IMR-90 (cell line): ENCODE measurements at regions not wholly inside any gene's neighbourhood (a gene's known extent, or its start where the extent isn't known, plus 50 kb on each side); places are given as distances from the start of the nearest gene placed in this dataset.

Experiments
- ATAC-seq: fragments of 200-7000 bp; cut with Tn5 transposase; 2 replicates; pipeline ENCODE4 v1.9.1; 2020; ENCODE audit warnings: low read depth, mild to moderate bottlenecking, moderate library complexity
- BruUV-seq: library from RNA; stranded (reverse); fragments of 400-500 nt; replicated peaks from 2 replicates; lab custom pipeline; 2021; lab: Mats Ljungman, UMichigan
- CTCF ChIA-PET: fragments of 300-600 bp; formaldehyde crosslinking; extraction: SDS; loops from one replicate; lab custom pipeline; 2021; ENCODE audit warnings: antibody characterized with exemption; lab: Yijun Ruan, JAX
- POLR2A ChIA-PET: fragments of 300-600 bp; sonication (Branson Sonifier 250); formaldehyde crosslinking; loops from one replicate; lab custom pipeline; 2022; ENCODE audit warnings: antibody characterized with exemption; ENCODE audit not compliant: unreplicated experiment; lab: Charles Lee
- DNase-seq: peaks from one replicate; pipeline ENCODE4 v3.0.0; 2013
- H2AFZ ChIP-seq: replicated peaks from 2 replicates; pipeline ENCODE3; 2013; ENCODE audit warnings: low read length, mild to moderate bottlenecking; ENCODE audit not compliant: poor library complexity
- H2AK5ac ChIP-seq: 2 replicates; pipeline ENCODE4 v1.6.1; 2013; ENCODE audit warnings: low read depth, low read length, inconsistent platforms
- H2AK9ac ChIP-seq: replicated peaks from 2 replicates; pipeline ENCODE3; 2013; ENCODE audit warnings: mild to moderate bottlenecking, low read depth, low read length, moderate library complexity; ENCODE audit not compliant: poor library complexity
- H2BK120ac ChIP-seq: 2 replicates; pipeline ENCODE4 v1.6.1; 2013; ENCODE audit warnings: low read depth, low read length, inconsistent platforms
- H2BK15ac ChIP-seq: 3 replicates; pipeline ENCODE4 v1.6.1; 2013; ENCODE audit warnings: low read depth, low read length, inconsistent platforms
- H2BK20ac ChIP-seq: 2 replicates; pipeline ENCODE4 v1.6.1; 2013; ENCODE audit warnings: low read depth, mild to moderate bottlenecking, inconsistent platforms, low read length, moderate library complexity
- H2BK5ac ChIP-seq: 2 replicates; pipeline ENCODE4 v1.6.1; 2013; ENCODE audit warnings: mild to moderate bottlenecking, low read depth, low read length, inconsistent platforms; ENCODE audit not compliant: poor library complexity, severe bottlenecking
- H3K14ac ChIP-seq: replicated peaks from 2 replicates; pipeline ENCODE4 v1.6.1; 2013; ENCODE audit warnings: low read depth, low read length, inconsistent platforms
- H3K18ac ChIP-seq: 2 replicates; pipeline ENCODE4 v1.6.1; 2013; ENCODE audit warnings: low read depth, low read length, control low read depth
- H3K23ac ChIP-seq: 2 replicates; pipeline ENCODE4 v1.6.1; 2013; ENCODE audit warnings: low read depth, low read length, inconsistent platforms
- H3K27ac ChIP-seq: 2 replicates; pipeline ENCODE4 v1.5.1; 2013; ENCODE audit warnings: mild to moderate bottlenecking, control low read depth, low read length; ENCODE audit not compliant: insufficient read depth
- H3K27me3 ChIP-seq: 2 replicates; pipeline ENCODE4 v1.6.1; 2013; ENCODE audit warnings: low read length; ENCODE audit not compliant: control insufficient read depth, insufficient read depth
- H3K36me3 ChIP-seq: 2 replicates; pipeline ENCODE4 v1.6.1; 2013; ENCODE audit warnings: low read length, mixed read lengths; ENCODE audit not compliant: control insufficient read depth, insufficient read depth
- H3K4ac ChIP-seq: 2 replicates; pipeline ENCODE4 v1.6.1; 2013; ENCODE audit warnings: low read depth, low read length, inconsistent platforms
- H3K4me1 ChIP-seq: 2 replicates; pipeline ENCODE4 v1.6.1; 2013; ENCODE audit warnings: low read length, mixed read lengths; ENCODE audit not compliant: control insufficient read depth, insufficient read depth
- H3K4me2 ChIP-seq: 2 replicates; pipeline ENCODE4 v1.6.1; 2013; ENCODE audit warnings: low read depth, mild to moderate bottlenecking, control low read depth, low read length, moderate library complexity
- H3K4me3 ChIP-seq: 2 replicates; pipeline ENCODE4 v1.5.1; 2013; ENCODE audit warnings: low read depth, mild to moderate bottlenecking, control low read depth, low read length, moderate library complexity; ENCODE audit not compliant: insufficient read depth
- H3K56ac ChIP-seq: 2 replicates; pipeline ENCODE4 v1.6.1; 2013; ENCODE audit warnings: low read length, inconsistent platforms; ENCODE audit not compliant: insufficient read depth; ENCODE audit errors: extremely low read depth
- H3K79me1 ChIP-seq, 2 experiments: 2 replicates each; pipeline ENCODE4 v1.6.1; 2013; ENCODE audit warnings: low read length in 2 of 2, inconsistent platforms in 1 of 2, low read depth in 1 of 2
- H3K9ac ChIP-seq: 2 replicates; pipeline ENCODE4 v1.6.1; 2013; ENCODE audit warnings: low read depth, low read length, control low read depth
- H3K9me1 ChIP-seq: 2 replicates; pipeline ENCODE4 v1.6.1; 2013; ENCODE audit warnings: low read length, inconsistent platforms; ENCODE audit not compliant: insufficient read depth
- H3K9me3 ChIP-seq: 2 replicates; pipeline ENCODE4 v1.6.1; 2013; ENCODE audit warnings: low read length; ENCODE audit not compliant: control insufficient read depth, insufficient read depth
- H4K20me1 ChIP-seq: 2 replicates; pipeline ENCODE4 v1.6.1; 2013; ENCODE audit warnings: low read length, inconsistent platforms; ENCODE audit not compliant: insufficient read depth
- H4K5ac ChIP-seq: 2 replicates; pipeline ENCODE4 v1.6.1; 2013; ENCODE audit warnings: mild to moderate bottlenecking, low read depth, low read length, control low read depth
- H4K8ac ChIP-seq, 2 experiments: 2 replicates each; pipeline ENCODE4 v1.6.1; 2013; ENCODE audit warnings: low read depth in 2 of 2, low read length in 2 of 2, control low read depth in 1 of 2, inconsistent platforms in 1 of 2
- H4K91ac ChIP-seq: 2 replicates; pipeline ENCODE4 v1.6.1; 2013; ENCODE audit warnings: low read depth, low read length, inconsistent platforms; ENCODE audit not compliant: insufficient read depth
- BHLHE40 ChIP-seq: fragments of 150-350 bp; IDR thresholded peaks from 2 replicates; pipeline ENCODE4 v1.6.1; 2016; ENCODE audit warnings: mild to moderate bottlenecking, low read depth, low read length
- CEBPB ChIP-seq: IDR thresholded peaks from 2 replicates; pipeline ENCODE4 v1.6.1; 2012; ENCODE audit warnings: low read depth, low read length, improper control_type of control experiment
- CTCF ChIP-seq: conservative IDR thresholded peaks from 2 replicates; pipeline ENCODE4 v1.5.1; 2012; ENCODE audit warnings: mild to moderate bottlenecking, low read depth, low read length, improper control_type of control experiment
- MAFK ChIP-seq: IDR thresholded peaks from 2 replicates; pipeline ENCODE4 v1.6.1; 2012; ENCODE audit warnings: low read depth, low read length, improper control_type of control experiment
- MAZ ChIP-seq: IDR thresholded peaks from 2 replicates; pipeline ENCODE4 v1.6.1; 2012; ENCODE audit warnings: low read depth, mild to moderate bottlenecking, low read length, improper control_type of control experiment, moderate library complexity, borderline replicate concordance
- MXI1 ChIP-seq: IDR thresholded peaks from 2 replicates; pipeline ENCODE4 v1.6.1; 2012; ENCODE audit warnings: low read depth, mild to moderate bottlenecking, low read length, moderate library complexity, borderline replicate concordance
- NFE2L2 ChIP-seq: fragments of 150-350 bp; IDR thresholded peaks from 2 replicates; pipeline ENCODE4 v1.6.1; 2016; ENCODE audit warnings: low read depth, mild to moderate bottlenecking, low read length
- POLR2A ChIP-seq: IDR thresholded peaks from 2 replicates; pipeline ENCODE4 v1.6.1; 2012; ENCODE audit warnings: mild to moderate bottlenecking, low read depth, low read length
- RAD21 ChIP-seq: IDR thresholded peaks from 2 replicates; pipeline ENCODE4 v1.6.1; 2012; ENCODE audit warnings: low read length, improper control_type of control experiment
- RCOR1 ChIP-seq: IDR thresholded peaks from 2 replicates; pipeline ENCODE4 v1.6.1; 2012; ENCODE audit warnings: mild to moderate bottlenecking, low read length, improper control_type of control experiment; ENCODE audit not compliant: insufficient replicate concordance
- RFX5 ChIP-seq: IDR thresholded peaks from 2 replicates; pipeline ENCODE4 v1.8.0; 2012; ENCODE audit warnings: low read depth, mild to moderate bottlenecking, low read length, moderate library complexity
- WGBS, 2 experiments: methylation state at CpG; one replicate each; pipeline versions ENCODE4 v1.1.5 to v1.1.7; 2013; ENCODE audit warnings: missing lambda C conversion rate in 2 of 2; ENCODE audit not compliant: insufficient read length in 1 of 2; ENCODE audit errors: extremely low coverage in 2 of 2; 5-methylcytosine and 5-hydroxymethylcytosine counted together
- dilution Hi-C: fragments of 300-500 bp; cut with HindIII; formaldehyde crosslinking; loops from one replicate; pipeline ENCODE4 v1.14.3; 2018; ENCODE audit warnings: low sequenced_read_pairs; ENCODE audit not compliant: unreplicated experiment
- in situ Hi-C: fragments of 300-500 bp; cut with MboI; formaldehyde crosslinking; loops from 3 replicates; pipeline ENCODE4 v1.14.3; 2019; ENCODE audit warnings: low sequenced_read_pairs, inconsistent platforms, mixed read lengths
- intact Hi-C: fragments of 100-400 bp; cut with micrococcal nuclease; formaldehyde crosslinking; loops from 2 replicates; pipeline ENCODE4 v1.10.0; 2022
- TF ChIP-seq, protein P1 (sequence below): fragments of 150-350 bp; IDR thresholded peaks from 2 replicates; pipeline ENCODE4 v1.6.1; 2016; ENCODE audit warnings: low read depth, mild to moderate bottlenecking, low read length, moderate library complexity, borderline replicate concordance

DNA sequence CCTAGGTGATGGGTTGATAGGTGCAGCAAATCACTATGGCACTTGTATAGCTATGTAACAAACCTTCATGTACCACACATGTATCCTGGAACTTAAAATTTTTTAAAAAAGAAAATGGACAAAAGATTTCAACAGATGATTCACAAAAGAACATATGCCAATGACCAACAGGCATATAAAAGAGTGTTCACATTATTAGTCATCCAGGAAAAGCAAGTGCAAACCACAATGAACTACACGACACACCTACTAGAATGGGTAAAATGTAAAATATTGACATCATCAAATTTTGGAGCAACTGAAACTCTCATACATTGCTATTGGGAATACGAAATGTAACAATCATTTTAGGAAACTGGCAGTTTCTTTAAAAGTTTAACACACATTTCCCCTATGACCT is 109.9 kb downstream of the YIPF5 start:
- Histone ChIP-seq H3K36me3 (no peaks in the 10 kb centered on the region), H2AK5ac (no peak overlapping the region), H3K79me1 (no peaks in the 10 kb centered on the region), H3K4me3 (no peak overlapping the region), H4K5ac (no peak overlapping the region), H3K18ac (no peak overlapping the region), H3K9me1 (no peaks in the 10 kb centered on the region), H4K8ac (no peak overlapping the region), H3K9ac (no peak overlapping the region), H2BK15ac (no peak overlapping the region; the same call in 2 of the 3 replicates), H3K14ac (no peak overlapping the region), H3K4me2 (no peak overlapping the region), H2AFZ (no peak overlapping the region), H4K20me1 (no peaks in the 10 kb centered on the region), H3K4me1 (no peaks in the 10 kb centered on the region), H2AK9ac (no peak overlapping the region), H4K91ac (no peak overlapping the region), H2BK120ac (no peak overlapping the region), H3K27me3 (no peaks in the 10 kb centered on the region), H2BK20ac (no peak overlapping the region), H2BK5ac (no peak overlapping the region), H3K9me3 (no peaks in the 10 kb centered on the region), H3K4ac (no peak overlapping the region), H3K23ac (no peak overlapping the region), H3K27ac (no peak overlapping the region), H3K56ac (no peak overlapping the region)
- dilution Hi-C loops = no loop called here
- no CpG with 5 or more reads among the region's 2 CpGs for WGBS, 2 experiments
- in situ Hi-C loops = no loop called here
- DNase-seq (peak; percentile 33), ATAC-seq (no peak)
- CTCF ChIA-PET = no interaction called here
- BruUV-seq = no TSS peak
- POLR2A ChIA-PET = no interaction called here
- TF ChIP-seq CEBPB = no peak
- no peak for TF ChIP-seq MAFK
- no peak for TF ChIP-seq POLR2A
- no peak for TF ChIP-seq BHLHE40
- TF ChIP-seq MAZ = no peak
- no peak for TF ChIP-seq RAD21
- no peak for TF ChIP-seq CTCF
- TF ChIP-seq RFX5 = no peak
- no peak for TF ChIP-seq MXI1
- no peak for TF ChIP-seq NFE2L2
- TF ChIP-seq, protein P1, sequence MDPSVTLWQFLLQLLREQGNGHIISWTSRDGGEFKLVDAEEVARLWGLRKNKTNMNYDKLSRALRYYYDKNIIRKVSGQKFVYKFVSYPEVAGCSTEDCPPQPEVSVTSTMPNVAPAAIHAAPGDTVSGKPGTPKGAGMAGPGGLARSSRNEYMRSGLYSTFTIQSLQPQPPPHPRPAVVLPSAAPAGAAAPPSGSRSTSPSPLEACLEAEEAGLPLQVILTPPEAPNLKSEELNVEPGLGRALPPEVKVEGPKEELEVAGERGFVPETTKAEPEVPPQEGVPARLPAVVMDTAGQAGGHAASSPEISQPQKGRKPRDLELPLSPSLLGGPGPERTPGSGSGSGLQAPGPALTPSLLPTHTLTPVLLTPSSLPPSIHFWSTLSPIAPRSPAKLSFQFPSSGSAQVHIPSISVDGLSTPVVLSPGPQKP = no peak
- TF ChIP-seq RCOR1 = no peak
- intact Hi-C loops = no loop called here
